ENCODE measurements at regions not wholly inside any gene's neighbourhood (a gene's known extent, or its start where the extent isn't known, plus 50 kb on each side); places are given as distances from the start of the nearest gene placed in this dataset.

DNA sequence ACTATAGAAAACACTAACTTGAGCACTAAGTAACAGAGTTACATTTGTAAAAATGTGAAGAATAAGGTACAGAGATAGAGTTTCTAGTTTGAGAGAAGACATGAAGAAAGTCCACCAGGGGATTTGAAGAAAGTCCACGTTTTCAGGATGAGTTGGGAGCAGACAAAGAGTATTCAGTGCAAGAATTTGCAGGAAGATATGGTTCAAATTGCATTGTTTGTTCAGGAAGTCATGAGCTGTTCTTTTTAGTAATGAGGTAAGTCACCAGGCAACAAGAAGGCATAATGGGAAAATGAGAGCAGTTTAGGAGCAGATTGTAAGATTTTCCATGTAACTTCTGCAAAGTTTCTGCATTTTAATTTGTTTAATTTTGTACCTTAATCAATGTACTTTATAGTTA lies 618.0 kb downstream of the DACH1 start:
- TF ChIP-seq, protein P1, sequence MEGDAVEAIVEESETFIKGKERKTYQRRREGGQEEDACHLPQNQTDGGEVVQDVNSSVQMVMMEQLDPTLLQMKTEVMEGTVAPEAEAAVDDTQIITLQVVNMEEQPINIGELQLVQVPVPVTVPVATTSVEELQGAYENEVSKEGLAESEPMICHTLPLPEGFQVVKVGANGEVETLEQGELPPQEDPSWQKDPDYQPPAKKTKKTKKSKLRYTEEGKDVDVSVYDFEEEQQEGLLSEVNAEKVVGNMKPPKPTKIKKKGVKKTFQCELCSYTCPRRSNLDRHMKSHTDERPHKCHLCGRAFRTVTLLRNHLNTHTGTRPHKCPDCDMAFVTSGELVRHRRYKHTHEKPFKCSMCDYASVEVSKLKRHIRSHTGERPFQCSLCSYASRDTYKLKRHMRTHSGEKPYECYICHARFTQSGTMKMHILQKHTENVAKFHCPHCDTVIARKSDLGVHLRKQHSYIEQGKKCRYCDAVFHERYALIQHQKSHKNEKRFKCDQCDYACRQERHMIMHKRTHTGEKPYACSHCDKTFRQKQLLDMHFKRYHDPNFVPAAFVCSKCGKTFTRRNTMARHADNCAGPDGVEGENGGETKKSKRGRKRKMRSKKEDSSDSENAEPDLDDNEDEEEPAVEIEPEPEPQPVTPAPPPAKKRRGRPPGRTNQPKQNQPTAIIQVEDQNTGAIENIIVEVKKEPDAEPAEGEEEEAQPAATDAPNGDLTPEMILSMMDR (IDR thresholded peaks at IDR 0.05; ENCODE audit: insufficient read depth, low read depth, low read length) = no peak
- TF ChIP-seq EZH2 (IDR thresholded peaks at IDR 0.05; ENCODE audit: insufficient read depth, low read length) = no peak

All from astrocyte (in vitro differentiated cells and primary cell).